IgD-negative memory B cell (primary cell): ENCODE measurements at regions not wholly inside any gene's neighbourhood (a gene's known extent, or its start where the extent isn't known, plus 50 kb on each side); places are given as distances from the start of the nearest gene placed in this dataset.
"Not testable (repeated sequence)": the region's sequence is repeated elsewhere in the genome, so short reads cannot be mapped to it uniquely, and the experiment has no call there.

Source experiments
- H3K27ac Mint-ChIP-seq, 3 donors: one replicate each; pipeline ENCODE4 v1.8.0; 2020 to 2022; ENCODE audit warnings: mild to moderate bottlenecking in 3 of 3, mixed read lengths in 3 of 3, moderate library complexity in 1 of 3
- H3K27me3 Mint-ChIP-seq: one replicate; pipeline ENCODE4 v1.8.0; 2021; ENCODE audit warnings: mixed read lengths
- H3K36me3 Mint-ChIP-seq: one replicate; pipeline ENCODE4 v1.8.0; 2020; ENCODE audit warnings: mild to moderate bottlenecking, mixed read lengths
- H3K4me1 Mint-ChIP-seq, 3 donors: one replicate each; pipeline ENCODE4 v1.8.0; 2020 to 2022; ENCODE audit warnings: mixed read lengths in 3 of 3, mild to moderate bottlenecking in 1 of 3
- H3K4me3 Mint-ChIP-seq, 4 donors: one replicate each; pipeline ENCODE4 v1.8.0; 2020 to 2022; ENCODE audit warnings: mild to moderate bottlenecking in 4 of 4, mixed read lengths in 4 of 4, moderate library complexity in 3 of 4
- H3K9me3 Mint-ChIP-seq, 3 donors: one replicate each; pipeline ENCODE4 v1.8.0; 2020 to 2021; ENCODE audit warnings: mixed read lengths in 3 of 3, mild to moderate bottlenecking in 1 of 3

GRCh38 chr10:56082169-56082568, 278.9 kb downstream of the ZWINT start:
- Mint-ChIP-seq H3K9me3 (peaks cover 0 to 14% (median 4%) of the 10 kb centered on the region in 3 donors), H3K27ac (no peak overlapping the region), H3K27me3 (no peaks in the 10 kb centered on the region), H3K4me1 (no peaks in the 10 kb centered on the region), H3K4me3 (no peak overlapping the region), H3K36me3 (no peaks in the 10 kb centered on the region)

- H3K36me3 Mint-ChIP-seq, result no peaks in the 10 kb centered on the region
- H3K4me3 Mint-ChIP-seq, result no peak overlapping the region
- peaks cover 0 to 6% (median 1%) of the 10 kb centered on the region in 3 donors for H3K9me3 Mint-ChIP-seq
- no peak overlapping the region for H3K27ac Mint-ChIP-seq
- H3K4me1 Mint-ChIP-seq, result no peaks in the 10 kb centered on the region
- no peaks in the 10 kb centered on the region for H3K27me3 Mint-ChIP-seq
Measured at GRCh38 chr10:56068473-56069263, 292.4 kb downstream of the ZWINT start.

DNA sequence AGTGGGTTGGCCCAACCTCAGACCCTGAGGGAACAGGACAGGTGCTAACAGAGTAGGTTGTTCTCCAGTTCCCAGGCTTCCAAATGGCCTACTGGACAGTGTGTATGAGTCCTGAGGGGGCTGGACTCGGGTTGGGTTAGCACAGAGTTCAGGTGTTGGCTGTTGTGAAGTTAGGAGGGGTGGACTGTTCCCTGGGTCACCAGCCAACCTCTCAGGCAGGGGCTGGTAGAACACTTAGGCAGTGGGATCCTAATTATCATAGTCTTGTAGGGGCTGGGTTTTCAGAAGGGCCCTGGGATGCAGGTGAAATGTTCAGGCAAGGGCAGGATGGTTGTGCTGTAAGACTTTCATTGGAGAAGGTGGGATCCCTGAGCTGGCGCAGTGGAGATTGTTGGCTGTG, 293.0 kb downstream of the ZWINT start:
- no peaks in the 10 kb centered on the region for H3K36me3 Mint-ChIP-seq
- H3K27ac Mint-ChIP-seq, result no peak overlapping the region
- no peaks in the 10 kb centered on the region for H3K4me1 Mint-ChIP-seq
- no peaks in the 10 kb centered on the region for H3K27me3 Mint-ChIP-seq
- peaks cover 0 to 6% (median 1%) of the 10 kb centered on the region in 3 donors for H3K9me3 Mint-ChIP-seq
- no peak overlapping the region for H3K4me3 Mint-ChIP-seq

GRCh38 chr10:56063642-56064041, 297.4 kb downstream of the ZWINT start:
- Mint-ChIP-seq H3K36me3 (no peaks in the 10 kb centered on the region), H3K4me1 (no peaks in the 10 kb centered on the region), H3K9me3 (peaks cover 1 to 9% (median 6%) of the 10 kb centered on the region in 3 donors), H3K27ac (no peak overlapping the region), H3K4me3 (no peak overlapping the region), H3K27me3 (no peaks in the 10 kb centered on the region)

- Mint-ChIP-seq H3K27me3 (no peaks in the 10 kb centered on the region), H3K36me3 (no peaks in the 10 kb centered on the region), H3K4me3 (no peak overlapping the region), H3K9me3 (peaks cover 0 to 15% (median 0%) of the 10 kb centered on the region in 3 donors), H3K27ac (no peak overlapping the region), H3K4me1 (no peaks in the 10 kb centered on the region)
Measured at GRCh38 chr10:56057860-56058259, 303.2 kb downstream of the ZWINT start.

GRCh38 chr10:56035489-56035888, 325.6 kb downstream of the ZWINT start:
- Mint-ChIP-seq H3K27ac (no peak overlapping the region), H3K27me3 (no peaks in the 10 kb centered on the region), H3K9me3 (peaks cover 0 to 6% (median 2%) of the 10 kb centered on the region in 3 donors), H3K36me3 (no peaks in the 10 kb centered on the region), H3K4me1 (no peaks in the 10 kb centered on the region), H3K4me3 (no peak overlapping the region)

DNA sequence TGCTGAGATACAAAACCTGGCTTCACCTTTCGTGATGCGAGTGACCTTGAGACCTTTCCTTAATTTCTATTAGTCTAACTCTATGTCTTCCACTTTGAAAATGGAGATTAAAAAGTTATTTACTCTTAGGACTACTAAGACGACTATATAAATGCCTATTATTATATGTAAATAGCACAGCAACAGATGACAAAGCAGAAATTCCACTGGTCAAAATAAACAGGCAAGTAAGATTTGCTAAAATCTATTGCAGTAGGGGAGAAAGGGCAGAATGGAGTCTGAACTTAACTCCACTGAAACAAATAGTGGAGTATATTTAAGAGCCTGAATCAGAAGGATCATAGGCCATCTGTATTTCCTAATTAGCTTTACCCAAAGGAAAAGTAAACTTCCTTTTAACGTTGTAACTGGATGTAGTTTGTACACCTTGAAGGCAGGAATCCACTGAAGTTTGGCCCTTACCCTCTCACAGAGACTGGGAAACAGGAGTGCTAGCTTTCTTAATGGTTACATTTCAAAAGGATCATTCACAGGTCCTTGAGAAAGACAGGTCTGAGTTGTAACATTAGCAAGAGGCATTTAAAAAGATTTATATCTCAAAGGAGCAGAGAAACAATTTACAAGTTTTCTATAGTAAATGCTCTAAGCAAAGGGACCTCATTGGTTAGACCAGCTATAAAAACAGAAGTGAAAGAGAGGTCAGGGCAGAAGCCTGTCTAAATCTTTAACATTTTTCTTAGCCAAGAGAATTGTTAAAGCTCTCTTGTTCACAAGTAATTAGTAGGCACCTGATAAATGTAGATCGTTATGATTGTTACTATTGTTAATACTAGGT, 332.5 kb downstream of the ZWINT start:
- Mint-ChIP-seq H3K4me1 (no peaks in the 10 kb centered on the region), H3K4me3 (no peak overlapping the region), H3K27ac (no peak overlapping the region), H3K27me3 (no peaks in the 10 kb centered on the region), H3K9me3 (peaks cover 0 to under 1% (median 0%) of the 10 kb centered on the region in 3 donors), H3K36me3 (no peaks in the 10 kb centered on the region)

GRCh38 chr10:56012101-56012500, 349.0 kb downstream of the ZWINT start:
- Mint-ChIP-seq H3K4me1 (no peaks in the 10 kb centered on the region), H3K9me3 (peaks cover 0 to 3% (median 1%) of the 10 kb centered on the region in 3 donors), H3K27me3 (no peaks in the 10 kb centered on the region), H3K27ac (no peak overlapping the region), H3K36me3 (no peaks in the 10 kb centered on the region), H3K4me3 (no peak overlapping the region)

DNA sequence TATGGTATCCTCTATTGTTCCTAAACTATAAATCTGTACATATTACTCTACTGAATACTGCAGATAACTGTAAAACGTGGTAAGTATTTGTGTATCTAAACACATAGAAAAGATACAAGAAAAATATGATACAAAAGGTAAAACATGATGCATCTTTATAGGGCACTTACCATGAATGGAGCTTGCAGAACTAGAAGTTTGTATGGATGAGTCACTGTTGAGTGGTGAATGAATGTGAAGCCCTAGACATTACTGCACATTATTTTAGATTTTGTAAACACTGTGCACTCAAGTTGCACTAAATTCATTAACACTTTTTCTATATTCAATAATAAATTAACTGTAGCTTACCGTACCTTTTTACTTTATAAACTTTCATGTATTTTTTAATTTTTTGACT, 357.5 kb downstream of the ZWINT start:
- Mint-ChIP-seq H3K4me3 (no peak overlapping the region), H3K36me3 (no peaks in the 10 kb centered on the region), H3K4me1 (no peaks in the 10 kb centered on the region), H3K27me3 (no peaks in the 10 kb centered on the region), H3K27ac (no peak overlapping the region), H3K9me3 (no peaks in the 10 kb centered on the region)

GRCh38 chr10:55989188-55989587, 371.9 kb downstream of the ZWINT start:
- H3K27me3 Mint-ChIP-seq, result no peaks in the 10 kb centered on the region
- no peaks in the 10 kb centered on the region for H3K4me1 Mint-ChIP-seq
- no peaks in the 10 kb centered on the region for H3K36me3 Mint-ChIP-seq
- H3K9me3 Mint-ChIP-seq, result no peaks in the 10 kb centered on the region
- H3K4me3 Mint-ChIP-seq, result no peak overlapping the region
- H3K27ac Mint-ChIP-seq, result no peak overlapping the region

DNA sequence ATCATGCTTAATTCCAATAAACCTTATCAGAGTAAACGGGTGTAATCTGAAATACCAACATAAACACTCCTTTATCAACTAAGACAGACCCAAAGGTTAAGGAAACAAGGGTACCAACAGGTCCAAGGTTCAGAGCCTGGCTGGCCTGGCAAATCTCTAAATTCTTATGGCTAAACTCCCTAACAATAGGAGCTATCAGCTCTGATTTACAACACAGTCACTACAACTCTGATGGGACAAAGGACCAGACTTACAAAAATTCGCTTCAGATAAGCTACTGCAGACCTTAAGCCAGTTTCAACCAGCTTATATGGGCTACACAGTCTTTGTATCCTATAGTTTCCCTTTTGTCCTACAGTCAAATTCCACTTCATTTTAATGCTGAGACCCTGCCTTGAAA, 381.9 kb downstream of the ZWINT start:
- Mint-ChIP-seq H3K9me3 (no peaks in the 10 kb centered on the region), H3K36me3 (no peaks in the 10 kb centered on the region), H3K4me1 (no peaks in the 10 kb centered on the region), H3K4me3 (no peak overlapping the region), H3K27me3 (no peaks in the 10 kb centered on the region), H3K27ac (no peak overlapping the region)

- no peaks in the 10 kb centered on the region for H3K4me1 Mint-ChIP-seq
- H3K4me3 Mint-ChIP-seq, result no peak overlapping the region
- no peaks in the 10 kb centered on the region for H3K27me3 Mint-ChIP-seq
- peaks cover 0 to 8% (median 1%) of the 10 kb centered on the region in 3 donors for H3K9me3 Mint-ChIP-seq
- H3K36me3 Mint-ChIP-seq, result no peaks in the 10 kb centered on the region
- H3K27ac Mint-ChIP-seq, result no peak overlapping the region
Measured at GRCh38 chr10:55966101-55966500, 395.0 kb downstream of the ZWINT start.

GRCh38 chr10:55943403-55943802, 417.7 kb downstream of the ZWINT start:
- Mint-ChIP-seq H3K27ac (no peak overlapping the region), H3K9me3 (peaks cover 0 to 7% (median 0%) of the 10 kb centered on the region in 3 donors), H3K27me3 (no peaks in the 10 kb centered on the region), H3K4me1 (no peaks in the 10 kb centered on the region), H3K4me3 (no peak overlapping the region), H3K36me3 (no peaks in the 10 kb centered on the region)

- Mint-ChIP-seq H3K4me3 (no peak overlapping the region), H3K27me3 (no peaks in the 10 kb centered on the region), H3K27ac (no peak overlapping the region), H3K36me3 (no peaks in the 10 kb centered on the region), H3K9me3 (peaks cover 0 to 2% (median 0%) of the 10 kb centered on the region in 3 donors), H3K4me1 (no peaks in the 10 kb centered on the region)
Measured at GRCh38 chr10:55929291-55929690, 431.8 kb downstream of the ZWINT start.

DNA sequence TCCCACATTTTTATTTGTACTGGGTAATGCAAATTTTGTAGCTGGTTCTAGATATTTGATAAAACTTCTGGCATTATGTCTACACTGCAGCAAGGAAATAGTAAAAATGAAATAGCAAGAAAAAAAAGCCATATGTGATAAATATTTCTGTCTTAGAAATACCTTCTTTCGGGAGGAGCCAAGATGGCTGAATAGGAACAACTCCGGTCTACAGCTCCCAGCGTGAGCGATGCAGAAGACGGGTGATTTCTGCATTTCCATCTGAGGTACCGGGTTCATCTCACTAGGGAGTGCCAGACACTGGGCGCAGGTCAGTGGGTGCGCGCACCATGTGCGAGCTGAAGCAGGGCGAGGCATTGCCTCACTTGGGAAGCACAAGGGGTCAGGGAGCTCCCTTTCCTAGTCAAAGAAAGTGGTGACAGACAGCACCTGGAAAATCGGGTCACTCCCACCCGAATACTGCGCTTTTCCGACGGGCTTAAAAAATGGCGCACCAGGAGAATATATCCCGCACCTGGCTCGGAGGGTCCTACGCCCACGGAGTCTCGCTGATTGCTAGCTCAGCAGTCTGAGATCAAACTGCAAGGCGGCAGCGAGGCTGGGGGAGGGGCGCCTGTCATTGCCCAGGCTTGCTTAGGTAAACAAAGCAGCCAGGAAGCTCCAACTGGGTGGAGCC, 461.4 kb downstream of the ZWINT start:
- not testable (repeated sequence) for H3K4me3 Mint-ChIP-seq, H3K4me1 Mint-ChIP-seq, H3K27me3 Mint-ChIP-seq, H3K27ac Mint-ChIP-seq, H3K36me3 Mint-ChIP-seq, H3K9me3 Mint-ChIP-seq
